Endometrium (tissue), 2 donors: ENCODE measurements at regions not wholly inside any gene's neighbourhood (a gene's known extent, or its start where the extent isn't known, plus 50 kb on each side); places are given as distances from the start of the nearest gene placed in this dataset.
"Not testable (repeated sequence)": the region's sequence is repeated elsewhere in the genome, so short reads cannot be mapped to it uniquely, and the experiment has no call there.

Source experiments
- FAIRE-seq: peaks from 2 replicates; lab custom pipeline; 2012; peaks lifted over from hg19 to GRCh38; lab: Jason Lieb, UNC
- donor health status: control.
- donor health status: control.

- no peak for FAIRE-seq
Observed at GRCh38 chr6:167408235-167408869, 83.5 kb downstream of the TTLL2 start.

GRCh38 chr6:167409079-167409478, 84.2 kb downstream of the TTLL2 start:
- FAIRE-seq: no peak

DNA sequence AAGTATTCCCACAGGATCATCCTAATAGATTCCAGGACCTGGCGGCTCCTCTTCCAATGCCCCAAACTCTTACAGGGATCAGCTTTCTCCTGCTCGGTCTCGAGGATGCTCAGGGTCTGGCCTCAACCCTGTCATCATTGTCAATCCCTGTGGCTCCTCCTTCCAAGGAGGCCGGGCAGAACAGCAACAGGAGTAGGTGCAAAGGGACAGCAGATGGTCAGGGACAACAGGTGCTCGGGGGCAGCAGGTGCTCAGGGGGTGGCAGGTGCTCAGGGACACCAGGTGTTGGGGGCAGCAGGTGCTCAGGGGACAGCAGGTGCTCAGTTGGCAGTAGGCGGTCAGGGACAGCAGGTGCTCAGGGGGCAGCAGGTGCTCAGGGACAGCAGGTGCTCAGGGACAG, 84.8 kb downstream of the TTLL2 start:
- no peak for FAIRE-seq

DNA sequence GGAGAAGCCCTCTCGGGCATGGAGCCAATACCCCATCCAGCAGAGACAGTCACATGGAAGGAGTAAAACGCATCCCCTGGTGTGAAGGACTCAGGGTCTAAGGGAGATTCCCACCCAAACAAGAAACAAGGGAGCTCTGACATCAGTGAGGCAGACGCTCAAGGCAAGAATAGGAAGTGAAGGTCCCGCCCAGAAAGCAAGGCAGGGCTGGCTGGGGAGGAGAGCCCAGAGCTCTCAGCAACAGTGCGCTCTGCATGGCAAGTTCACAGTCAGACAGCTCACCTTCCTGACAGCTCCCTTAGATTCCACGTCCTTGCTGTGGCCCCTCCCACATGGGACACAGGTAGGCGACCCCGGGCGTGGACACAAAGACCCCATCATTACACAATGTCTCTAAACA, 85.6 kb downstream of the TTLL2 start:
- FAIRE-seq: no peak

- no peak for FAIRE-seq
Observed at GRCh38 chr6:167412506-167412905, 87.6 kb downstream of the TTLL2 start.

DNA sequence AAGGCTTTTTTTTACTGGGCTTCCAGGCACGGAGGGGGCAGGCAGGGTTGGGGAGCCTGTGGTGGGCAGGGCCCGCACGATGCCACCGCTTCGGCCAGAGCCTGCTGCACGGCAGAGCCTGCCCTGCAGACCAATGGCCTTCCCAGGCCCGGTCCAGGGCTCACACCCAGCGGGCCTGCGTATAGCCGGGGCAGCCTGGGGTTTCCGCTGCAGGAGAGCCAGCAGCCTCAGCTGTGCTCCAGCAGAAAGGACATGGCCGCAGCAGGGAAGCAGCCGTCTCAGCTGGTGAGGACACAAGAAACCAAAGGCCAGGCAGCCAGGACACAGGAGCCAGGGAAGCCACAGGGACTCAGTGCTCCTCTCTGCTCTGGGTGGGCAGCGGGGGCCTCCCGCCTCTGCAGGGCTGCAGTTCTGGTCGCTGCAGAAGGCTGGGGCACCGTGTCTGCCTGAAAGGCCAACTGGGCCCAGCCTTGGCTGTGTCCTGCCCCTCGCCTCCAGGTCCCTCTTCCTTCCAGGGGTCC, 90.6 kb downstream of the TTLL2 start:
- FAIRE-seq: no peak

GRCh38 chr6:167416676-167417430, 92.0 kb downstream of the TTLL2 start:
- no peak for FAIRE-seq

GRCh38 chr6:167420177-167420576, 95.3 kb downstream of the TTLL2 start:
- no peak for FAIRE-seq

DNA sequence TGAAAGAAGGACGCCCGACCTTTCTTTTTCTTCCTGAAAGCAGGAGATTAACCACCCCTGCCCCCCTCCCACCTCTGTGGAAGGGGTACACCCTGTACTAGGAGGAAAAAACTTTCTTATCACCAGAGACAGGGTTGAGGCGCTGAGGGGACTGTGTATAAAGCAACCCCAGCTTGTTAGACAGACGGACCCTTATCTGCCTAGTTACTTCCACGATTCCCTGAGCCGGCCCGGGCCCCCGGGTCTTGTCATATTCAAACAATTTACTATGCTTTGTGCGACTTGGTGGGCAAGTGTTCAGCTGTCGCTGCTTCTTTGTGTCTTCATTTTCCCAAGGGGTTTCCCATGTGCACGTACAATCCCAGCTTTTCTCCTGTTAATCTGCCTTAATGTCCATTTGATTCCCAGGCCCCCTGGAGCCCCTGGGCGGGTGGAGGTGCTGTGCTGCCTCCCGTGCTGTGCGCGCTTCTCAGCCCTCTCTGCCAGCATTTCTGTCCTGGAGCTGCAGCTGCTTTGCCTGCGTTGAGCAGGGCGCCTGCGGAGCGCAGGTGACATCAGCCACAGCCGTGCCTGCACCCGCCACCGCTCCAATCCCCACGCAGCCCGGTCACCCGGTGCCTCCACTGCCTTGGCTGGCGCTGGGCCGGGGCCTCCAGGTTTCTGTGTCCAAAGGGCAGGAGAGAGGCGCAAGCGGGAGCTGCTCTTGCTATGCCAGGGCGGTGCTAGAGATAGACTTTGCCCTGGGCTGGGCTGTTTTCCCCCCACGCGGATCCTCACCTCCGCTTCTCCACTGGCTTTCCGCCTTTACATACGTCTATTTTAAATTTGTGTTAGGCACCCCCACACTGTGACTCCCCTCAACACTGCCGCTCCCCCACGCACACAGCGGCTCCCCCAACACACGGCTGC, 96.2 kb downstream of the TTLL2 start:
- no peak for FAIRE-seq

DNA sequence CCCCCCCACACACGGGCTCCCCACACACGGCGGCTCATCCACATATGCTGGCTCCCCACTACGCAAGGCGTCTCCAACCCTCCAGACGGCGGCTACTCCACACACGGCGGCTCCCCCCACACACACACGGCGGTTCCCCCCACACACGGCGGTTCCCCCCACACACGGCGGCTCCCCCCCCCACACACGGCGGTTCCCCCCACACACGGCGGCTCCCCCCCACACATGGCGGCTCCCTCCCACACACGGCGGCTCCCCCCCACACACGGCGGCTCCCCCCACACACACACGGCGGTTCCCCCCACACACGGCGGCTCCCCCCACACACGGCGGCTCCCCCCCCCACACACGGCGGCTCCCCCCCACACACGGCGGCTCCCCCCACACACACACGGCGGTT, 97.1 kb downstream of the TTLL2 start:
- FAIRE-seq: not testable (repeated sequence)

- FAIRE-seq: no peak
Observed at GRCh38 chr6:167422934-167423333, 98.0 kb downstream of the TTLL2 start.

DNA sequence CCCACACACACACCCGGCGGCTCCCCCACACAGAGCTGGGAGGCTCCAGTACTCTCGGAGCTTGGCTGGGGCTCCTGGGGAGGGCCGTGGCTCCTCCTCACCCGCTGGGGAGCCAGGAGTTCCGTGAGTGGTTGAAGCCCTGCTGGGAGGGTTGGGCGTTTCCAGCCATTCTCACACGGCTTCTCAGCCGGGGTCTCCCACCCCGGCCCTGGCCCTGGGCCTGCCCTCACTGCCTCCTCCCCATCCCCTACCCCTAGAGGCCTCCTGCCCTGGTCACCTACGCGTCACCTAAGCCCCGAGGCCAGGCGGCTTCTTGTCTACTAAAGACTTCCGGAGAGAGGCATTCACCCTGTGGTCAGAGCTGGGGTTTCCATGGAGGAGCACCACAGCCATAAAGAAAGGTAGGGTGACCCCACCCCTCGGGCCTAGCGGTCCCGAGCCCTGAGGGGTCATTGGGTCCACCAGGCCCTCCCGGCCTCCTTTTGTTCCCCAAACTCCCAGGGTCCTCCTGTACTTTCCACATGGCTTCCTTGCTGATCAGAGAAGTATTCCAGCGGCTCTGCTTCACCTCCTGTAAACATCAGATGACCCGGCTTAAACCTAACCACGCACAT, 99.3 kb downstream of the TTLL2 start:
- no peak for FAIRE-seq

DNA sequence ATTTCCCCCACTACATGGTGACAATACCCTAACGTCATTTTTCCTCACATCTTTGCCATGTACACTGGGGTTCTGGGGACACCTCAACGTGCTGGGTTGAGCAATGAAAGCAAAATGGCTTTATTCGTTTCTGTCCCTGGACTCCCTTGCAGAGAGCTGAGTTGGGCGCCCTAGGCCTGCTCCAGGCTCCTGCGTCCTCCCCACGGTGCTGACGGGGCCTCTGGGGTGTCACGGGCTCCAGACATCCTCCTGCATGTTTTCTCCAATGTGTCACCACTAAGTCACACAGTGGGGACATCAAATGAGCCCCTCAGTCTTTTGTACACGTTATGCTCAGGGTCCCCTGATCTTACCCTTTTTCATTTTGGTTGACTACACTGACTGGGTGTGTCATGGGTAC, 99.8 kb downstream of the TTLL2 start:
- no peak for FAIRE-seq

DNA sequence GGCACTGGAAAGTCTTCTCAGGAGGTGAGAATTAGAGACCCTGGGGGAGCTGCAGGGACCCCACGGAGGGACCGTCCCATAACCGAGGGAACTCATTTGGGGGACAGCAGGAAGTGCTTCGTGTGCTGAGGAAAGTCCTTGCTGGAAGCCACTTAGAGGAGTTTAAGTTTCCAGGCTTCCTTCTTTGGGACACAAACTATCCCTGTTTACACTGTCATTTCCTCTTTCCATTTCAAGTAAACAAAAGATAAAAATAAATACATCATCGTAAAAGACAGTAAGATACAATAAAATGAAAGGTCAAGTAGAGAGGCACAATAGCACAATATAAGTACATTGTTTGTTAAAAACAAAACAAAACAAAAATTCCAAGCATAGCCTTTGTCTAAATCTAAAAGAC, 101.2 kb downstream of the TTLL2 start:
- peak; percentile 76 for FAIRE-seq

- FAIRE-seq: no peak
Observed at GRCh38 chr6:167426651-167427050, 101.8 kb downstream of the TTLL2 start.

GRCh38 chr6:167428664-167429333, 103.9 kb downstream of the TTLL2 start:
- no peak for FAIRE-seq

DNA sequence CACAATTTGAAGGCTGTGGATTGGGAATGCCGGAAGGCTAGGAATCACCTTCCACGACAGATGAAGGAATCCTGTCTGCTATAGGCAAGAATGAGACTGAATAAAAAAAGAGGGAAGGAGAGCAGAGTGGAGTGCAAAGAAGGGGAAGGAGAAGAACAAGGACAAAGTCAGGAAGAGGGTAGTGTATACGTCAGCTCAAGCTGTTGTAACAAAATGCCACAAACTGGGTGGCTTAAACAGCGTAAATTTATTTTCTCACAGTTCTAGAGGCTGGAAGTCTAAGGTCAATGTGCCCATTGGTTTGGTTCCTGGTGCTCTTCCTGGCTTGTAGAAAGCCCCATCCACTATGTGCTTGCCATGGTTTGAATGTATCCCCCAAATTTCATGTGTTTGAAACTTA, 104.5 kb downstream of the TTLL2 start:
- FAIRE-seq: no peak

- no peak for FAIRE-seq
Observed at GRCh38 chr6:167435209-167435728, 110.4 kb downstream of the TTLL2 start.

- no peak for FAIRE-seq
Observed at GRCh38 chr6:167437888-167438484, 113.1 kb downstream of the TTLL2 start.

GRCh38 chr6:167441715-167442206, 116.9 kb downstream of the TTLL2 start:
- FAIRE-seq: no peak

DNA sequence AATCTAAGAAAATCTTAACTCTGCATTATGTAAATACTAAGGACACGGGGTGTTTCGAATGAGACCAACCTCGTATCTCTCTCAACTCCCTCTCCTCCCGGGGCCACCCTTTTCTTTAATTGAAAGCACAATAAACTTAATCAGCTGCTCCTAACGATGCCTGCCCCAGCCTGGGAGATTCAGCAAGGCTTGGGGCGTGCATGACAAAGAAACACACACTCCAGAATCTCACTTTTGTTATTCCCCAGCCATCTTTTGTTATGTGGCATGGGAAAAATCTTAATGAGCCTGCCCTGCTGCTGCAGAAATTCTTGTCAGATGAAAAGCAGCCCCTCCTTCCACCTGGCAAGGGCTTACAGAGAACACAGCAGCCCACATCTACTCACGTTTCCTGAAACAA, 117.4 kb downstream of the TTLL2 start:
- FAIRE-seq: no peak
